KMS-11 (cell line): ENCODE measurements at regions not wholly inside any gene's neighbourhood (a gene's known extent, or its start where the extent isn't known, plus 50 kb on each side); places are given as distances from the start of the nearest gene placed in this dataset.

Experiments used
- H2AFZ ChIP-seq: fragments of 200-600 bp; sonication (generic); 2 replicates; pipeline ENCODE4 v1.6.1; 2016; ENCODE audit warnings: antibody characterized with exemption, mixed run types, low read depth
- H3K27ac ChIP-seq: fragments of 200-600 bp; sonication (generic); 2 replicates; pipeline ENCODE4 v1.6.1; 2016; ENCODE audit warnings: mild to moderate bottlenecking, mixed run types
- H3K27me3 ChIP-seq: fragments of 200-600 bp; sonication (generic); 2 replicates; pipeline ENCODE4 v1.6.1; 2017; ENCODE audit warnings: mild to moderate bottlenecking, low read depth, mixed run types, moderate library complexity; ENCODE audit not compliant: insufficient read depth
- H3K36me3 ChIP-seq: fragments of 200-600 bp; sonication (generic); 2 replicates; pipeline ENCODE4 v1.6.1; 2017; ENCODE audit warnings: mild to moderate bottlenecking, mixed run types; ENCODE audit not compliant: insufficient read depth
- H3K4me1 ChIP-seq: fragments of 200-600 bp; sonication (generic); 2 replicates; pipeline ENCODE4 v1.6.1; 2016; ENCODE audit warnings: mild to moderate bottlenecking, low read depth, mixed run types; ENCODE audit not compliant: poor library complexity, severe bottlenecking
- H3K4me2 ChIP-seq: fragments of 200-600 bp; sonication (generic); 2 replicates; pipeline ENCODE4 v1.7.0; 2016; ENCODE audit warnings: mild to moderate bottlenecking, mixed run types
- H3K4me3 ChIP-seq: fragments of 200-600 bp; sonication (generic); IDR thresholded peaks from 2 replicates; pipeline ENCODE4 v1.6.1; 2017; ENCODE audit warnings: low read depth, low read length, mixed read lengths; ENCODE audit not compliant: insufficient read depth
- H3K79me2 ChIP-seq: fragments of 200-600 bp; sonication (generic); 2 replicates; pipeline ENCODE4 v1.6.1; 2016; ENCODE audit warnings: low read depth, mixed run types; ENCODE audit not compliant: insufficient read depth
- H3K9ac ChIP-seq: fragments of 200-600 bp; sonication (generic); 2 replicates; pipeline ENCODE4 v1.6.1; 2016; ENCODE audit warnings: mild to moderate bottlenecking, mixed run types
- H4K20me1 ChIP-seq: fragments of 200-600 bp; sonication (generic); 2 replicates; pipeline ENCODE4 v1.6.1; 2016; ENCODE audit warnings: mild to moderate bottlenecking, mixed run types; ENCODE audit not compliant: insufficient read depth
- TF ChIP-seq, protein P1 (sequence below): fragments of 200-600 bp; sonication (generic); conservative IDR thresholded peaks from 2 replicates; pipeline ENCODE4 v1.6.1; 2017; ENCODE audit warnings: low read depth, mild to moderate bottlenecking, antibody characterized with exemption, low read length, moderate library complexity, mixed read lengths

DNA sequence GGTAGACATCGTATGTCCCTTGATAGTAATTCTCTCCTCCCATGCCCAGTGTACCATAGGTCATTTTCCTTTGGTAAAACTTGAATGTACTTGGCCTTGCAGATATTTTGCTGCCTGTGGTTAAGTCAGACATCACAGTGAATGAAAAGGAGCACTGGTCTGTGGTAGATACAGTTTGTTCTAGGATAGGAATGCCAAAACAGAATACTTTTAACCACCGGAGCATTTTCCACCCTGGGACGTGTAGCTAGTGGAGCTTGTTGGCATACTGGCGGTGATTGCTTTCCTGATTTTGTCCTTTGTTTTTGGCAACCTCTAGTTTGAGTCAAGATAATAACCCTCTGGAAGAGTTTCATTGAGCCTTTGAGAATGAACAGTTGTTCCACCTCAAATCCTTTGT is 92.0 kb upstream of the BMPER start:
- H3K4me1 ChIP-seq: no peaks in the 10 kb centered on the region
- H2AFZ ChIP-seq: no peak overlapping the region
- H3K4me2 ChIP-seq: no peak overlapping the region
- no peak overlapping the region for H3K4me3 ChIP-seq
- H3K36me3 ChIP-seq: no peaks in the 10 kb centered on the region
- no peak overlapping the region for H3K9ac ChIP-seq
- no peaks in the 10 kb centered on the region for H3K27me3 ChIP-seq
- TF ChIP-seq, protein P1, sequence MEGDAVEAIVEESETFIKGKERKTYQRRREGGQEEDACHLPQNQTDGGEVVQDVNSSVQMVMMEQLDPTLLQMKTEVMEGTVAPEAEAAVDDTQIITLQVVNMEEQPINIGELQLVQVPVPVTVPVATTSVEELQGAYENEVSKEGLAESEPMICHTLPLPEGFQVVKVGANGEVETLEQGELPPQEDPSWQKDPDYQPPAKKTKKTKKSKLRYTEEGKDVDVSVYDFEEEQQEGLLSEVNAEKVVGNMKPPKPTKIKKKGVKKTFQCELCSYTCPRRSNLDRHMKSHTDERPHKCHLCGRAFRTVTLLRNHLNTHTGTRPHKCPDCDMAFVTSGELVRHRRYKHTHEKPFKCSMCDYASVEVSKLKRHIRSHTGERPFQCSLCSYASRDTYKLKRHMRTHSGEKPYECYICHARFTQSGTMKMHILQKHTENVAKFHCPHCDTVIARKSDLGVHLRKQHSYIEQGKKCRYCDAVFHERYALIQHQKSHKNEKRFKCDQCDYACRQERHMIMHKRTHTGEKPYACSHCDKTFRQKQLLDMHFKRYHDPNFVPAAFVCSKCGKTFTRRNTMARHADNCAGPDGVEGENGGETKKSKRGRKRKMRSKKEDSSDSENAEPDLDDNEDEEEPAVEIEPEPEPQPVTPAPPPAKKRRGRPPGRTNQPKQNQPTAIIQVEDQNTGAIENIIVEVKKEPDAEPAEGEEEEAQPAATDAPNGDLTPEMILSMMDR: no peak
- no peaks in the 10 kb centered on the region for H4K20me1 ChIP-seq
- no peaks in the 10 kb centered on the region for H3K79me2 ChIP-seq
- H3K27ac ChIP-seq: no peak overlapping the region

DNA sequence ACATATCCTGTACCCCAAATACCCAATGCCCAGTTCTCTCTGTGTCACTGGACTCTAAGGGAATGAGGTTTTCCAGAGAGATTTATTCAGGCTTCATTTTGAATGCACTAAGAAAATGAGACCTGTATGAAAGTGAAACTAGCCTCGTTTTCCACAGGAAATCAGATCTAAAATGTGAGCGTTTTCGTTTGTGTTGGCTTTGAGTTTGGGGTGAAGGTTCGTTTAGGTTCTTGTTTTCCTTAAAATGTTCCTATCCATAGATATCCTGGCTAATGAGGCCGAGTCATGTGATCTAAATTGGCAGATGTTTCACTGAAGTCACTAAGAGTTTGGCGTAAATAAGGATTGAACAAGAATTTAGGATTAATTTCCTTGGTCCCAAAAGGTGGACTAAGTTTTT is 90.9 kb upstream of the BMPER start:
- Histone ChIP-seq H3K27me3 (no peaks in the 10 kb centered on the region), H3K4me2 (no peak overlapping the region), H2AFZ (no peak overlapping the region), H3K79me2 (no peaks in the 10 kb centered on the region), H3K9ac (no peak overlapping the region), H3K4me1 (no peaks in the 10 kb centered on the region), H3K36me3 (no peaks in the 10 kb centered on the region), H4K20me1 (no peaks in the 10 kb centered on the region), H3K27ac (no peak overlapping the region), H3K4me3 (no peak overlapping the region)
- TF ChIP-seq, protein P1: no peak

DNA sequence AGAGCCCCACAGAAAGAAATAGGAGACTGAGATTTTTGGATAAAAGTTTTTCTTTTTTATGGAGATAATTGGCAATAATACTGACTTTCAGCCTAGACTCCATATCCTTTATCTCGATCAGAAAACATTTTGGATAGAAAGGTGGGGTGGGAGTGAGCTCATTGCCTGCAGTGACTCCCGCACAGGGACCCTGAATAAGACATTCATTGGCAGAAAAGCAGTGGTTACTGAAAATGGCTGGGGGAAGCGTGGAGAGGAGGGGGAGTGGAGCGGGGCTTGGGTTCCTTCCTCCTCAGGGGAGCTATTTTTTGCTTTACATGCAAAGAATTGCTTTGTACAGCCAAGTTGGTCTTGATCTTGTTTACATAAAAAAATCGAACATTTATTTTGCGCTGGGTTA is 90.4 kb upstream of the BMPER start:
- Histone ChIP-seq H4K20me1 (no peaks in the 10 kb centered on the region), H3K4me1 (no peaks in the 10 kb centered on the region), H3K27ac (no peak overlapping the region), H3K79me2 (no peaks in the 10 kb centered on the region), H2AFZ (no peak overlapping the region), H3K36me3 (no peaks in the 10 kb centered on the region), H3K9ac (no peak overlapping the region), H3K4me3 (no peak overlapping the region), H3K27me3 (no peaks in the 10 kb centered on the region), H3K4me2 (no peak overlapping the region)
- TF ChIP-seq, protein P1: no peak

DNA sequence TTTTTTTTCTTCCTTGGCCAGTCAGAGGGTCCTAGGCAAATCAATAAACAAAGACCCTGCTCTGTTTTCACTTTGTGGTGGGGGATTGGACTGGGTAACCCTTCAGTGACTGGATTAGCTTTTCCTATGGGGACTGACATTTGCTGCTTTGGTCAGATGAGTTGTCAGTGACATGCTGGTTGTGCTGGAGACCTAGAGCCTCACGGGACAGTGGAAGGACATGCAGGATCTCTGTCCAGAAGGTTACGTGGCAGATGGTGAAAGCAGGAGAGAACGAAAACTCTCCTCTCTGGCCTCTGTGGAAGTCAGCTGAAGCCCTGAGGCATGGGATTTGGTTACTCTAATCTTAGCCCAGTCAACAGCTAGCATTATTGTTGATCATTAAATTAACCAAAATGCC is 90.0 kb upstream of the BMPER start:
- Histone ChIP-seq H3K9ac (no peak overlapping the region), H4K20me1 (no peaks in the 10 kb centered on the region), H3K4me3 (no peak overlapping the region), H2AFZ (no peak overlapping the region), H3K4me2 (no peak overlapping the region), H3K27me3 (no peaks in the 10 kb centered on the region), H3K27ac (no peak overlapping the region), H3K79me2 (no peaks in the 10 kb centered on the region), H3K4me1 (no peaks in the 10 kb centered on the region), H3K36me3 (no peaks in the 10 kb centered on the region)
- TF ChIP-seq, protein P1: no peak

DNA sequence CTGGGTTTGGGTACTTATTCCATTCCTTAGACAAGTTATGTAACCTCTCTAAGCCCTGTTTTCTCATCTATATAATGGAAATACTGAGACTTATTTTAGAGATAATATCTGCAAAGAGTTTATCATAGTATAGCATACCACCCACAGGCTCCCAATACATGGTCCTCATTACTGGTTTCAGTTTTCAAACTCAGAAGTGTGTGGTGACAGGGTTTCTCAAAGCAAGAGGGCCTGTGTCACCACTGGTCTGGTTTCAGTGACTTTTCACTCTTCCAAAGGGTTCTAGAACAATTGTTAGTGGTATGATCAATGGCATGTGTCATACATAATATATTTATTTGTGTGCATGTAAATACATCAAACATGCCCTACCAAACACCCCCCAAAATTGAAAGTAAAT is 89.2 kb upstream of the BMPER start:
- H3K27ac ChIP-seq: no peak overlapping the region
- no peaks in the 10 kb centered on the region for H3K4me1 ChIP-seq
- H3K9ac ChIP-seq: no peak overlapping the region
- H3K4me3 ChIP-seq: no peak overlapping the region
- no peak overlapping the region for H2AFZ ChIP-seq
- no peak overlapping the region for H3K4me2 ChIP-seq
- H4K20me1 ChIP-seq: no peaks in the 10 kb centered on the region
- no peaks in the 10 kb centered on the region for H3K79me2 ChIP-seq
- H3K36me3 ChIP-seq: no peaks in the 10 kb centered on the region
- TF ChIP-seq, protein P1: no peak
- no peaks in the 10 kb centered on the region for H3K27me3 ChIP-seq
